KMS-11 (cell line): ENCODE measurements at regions not wholly inside any gene's neighbourhood (a gene's known extent, or its start where the extent isn't known, plus 50 kb on each side); places are given as distances from the start of the nearest gene placed in this dataset.

Experiments
- H2AFZ ChIP-seq: fragments of 200-600 bp; sonication (generic); 2 replicates; pipeline ENCODE4 v1.6.1; 2016; ENCODE audit warnings: antibody characterized with exemption, mixed run types, low read depth
- H3K27ac ChIP-seq: fragments of 200-600 bp; sonication (generic); 2 replicates; pipeline ENCODE4 v1.6.1; 2016; ENCODE audit warnings: mild to moderate bottlenecking, mixed run types
- H3K27me3 ChIP-seq: fragments of 200-600 bp; sonication (generic); 2 replicates; pipeline ENCODE4 v1.6.1; 2017; ENCODE audit warnings: mild to moderate bottlenecking, low read depth, mixed run types, moderate library complexity; ENCODE audit not compliant: insufficient read depth
- H3K36me3 ChIP-seq: fragments of 200-600 bp; sonication (generic); 2 replicates; pipeline ENCODE4 v1.6.1; 2017; ENCODE audit warnings: mild to moderate bottlenecking, mixed run types; ENCODE audit not compliant: insufficient read depth
- H3K4me1 ChIP-seq: fragments of 200-600 bp; sonication (generic); 2 replicates; pipeline ENCODE4 v1.6.1; 2016; ENCODE audit warnings: mild to moderate bottlenecking, low read depth, mixed run types; ENCODE audit not compliant: poor library complexity, severe bottlenecking
- H3K4me2 ChIP-seq: fragments of 200-600 bp; sonication (generic); 2 replicates; pipeline ENCODE4 v1.7.0; 2016; ENCODE audit warnings: mild to moderate bottlenecking, mixed run types
- H3K4me3 ChIP-seq: fragments of 200-600 bp; sonication (generic); IDR thresholded peaks from 2 replicates; pipeline ENCODE4 v1.6.1; 2017; ENCODE audit warnings: low read depth, low read length, mixed read lengths; ENCODE audit not compliant: insufficient read depth
- H3K79me2 ChIP-seq: fragments of 200-600 bp; sonication (generic); 2 replicates; pipeline ENCODE4 v1.6.1; 2016; ENCODE audit warnings: low read depth, mixed run types; ENCODE audit not compliant: insufficient read depth
- H3K9ac ChIP-seq: fragments of 200-600 bp; sonication (generic); 2 replicates; pipeline ENCODE4 v1.6.1; 2016; ENCODE audit warnings: mild to moderate bottlenecking, mixed run types
- H4K20me1 ChIP-seq: fragments of 200-600 bp; sonication (generic); 2 replicates; pipeline ENCODE4 v1.6.1; 2016; ENCODE audit warnings: mild to moderate bottlenecking, mixed run types; ENCODE audit not compliant: insufficient read depth
- CTCF ChIP-seq: fragments of 200-600 bp; sonication (generic); conservative IDR thresholded peaks from 2 replicates; pipeline ENCODE4 v1.6.1; 2017; ENCODE audit warnings: low read depth, mild to moderate bottlenecking, antibody characterized with exemption, low read length, moderate library complexity, mixed read lengths

GRCh38 chr1:208423526-208423925 is 179.3 kb upstream of the PLXNA2 start:
- no peak overlapping the region for H3K4me3 ChIP-seq
- no peaks in the 10 kb centered on the region for H3K36me3 ChIP-seq
- no peaks in the 10 kb centered on the region for H3K79me2 ChIP-seq
- H3K9ac ChIP-seq = no peak overlapping the region
- H2AFZ ChIP-seq = no peak overlapping the region
- H3K27ac ChIP-seq = no peak overlapping the region
- H3K4me2 ChIP-seq = no peak overlapping the region
- no peaks in the 10 kb centered on the region for H4K20me1 ChIP-seq
- no peaks in the 10 kb centered on the region for H3K27me3 ChIP-seq
- TF ChIP-seq CTCF = no peak
- peaks cover 13% of the 10 kb centered on the region for H3K4me1 ChIP-seq

- no peaks in the 10 kb centered on the region for H4K20me1 ChIP-seq
- no peak overlapping the region for H3K4me2 ChIP-seq
- no peak for TF ChIP-seq CTCF
- H3K79me2 ChIP-seq = no peaks in the 10 kb centered on the region
- H3K27ac ChIP-seq = no peak overlapping the region
- H3K36me3 ChIP-seq = no peaks in the 10 kb centered on the region
- H3K4me3 ChIP-seq = no peak overlapping the region
- H3K9ac ChIP-seq = no peak overlapping the region
- H3K4me1 ChIP-seq = no peaks in the 10 kb centered on the region
- H3K27me3 ChIP-seq = no peaks in the 10 kb centered on the region
- no peak overlapping the region for H2AFZ ChIP-seq
Observed at GRCh38 chr1:208425096-208425495, 180.9 kb upstream of the PLXNA2 start.

- H3K27ac ChIP-seq = no peak overlapping the region
- no peak overlapping the region for H3K4me3 ChIP-seq
- H3K4me2 ChIP-seq = no peak overlapping the region
- no peaks in the 10 kb centered on the region for H3K79me2 ChIP-seq
- no peaks in the 10 kb centered on the region for H3K36me3 ChIP-seq
- TF ChIP-seq CTCF = no peak
- H2AFZ ChIP-seq = no peak overlapping the region
- H4K20me1 ChIP-seq = no peaks in the 10 kb centered on the region
- H3K4me1 ChIP-seq = no peaks in the 10 kb centered on the region
- H3K27me3 ChIP-seq = no peaks in the 10 kb centered on the region
- H3K9ac ChIP-seq = no peak overlapping the region
Observed at GRCh38 chr1:208430220-208430619, 186.0 kb upstream of the PLXNA2 start.

- Histone ChIP-seq H3K27me3 (no peaks in the 10 kb centered on the region), H3K4me2 (no peak overlapping the region), H2AFZ (no peak overlapping the region), H3K4me1 (no peaks in the 10 kb centered on the region), H3K9ac (no peak overlapping the region), H3K27ac (no peak overlapping the region), H3K4me3 (no peak overlapping the region), H4K20me1 (no peaks in the 10 kb centered on the region), H3K36me3 (no peaks in the 10 kb centered on the region), H3K79me2 (no peaks in the 10 kb centered on the region)
- no peak for TF ChIP-seq CTCF
Observed at GRCh38 chr1:208431721-208432120, 187.5 kb upstream of the PLXNA2 start.

- Histone ChIP-seq H3K27ac (no peak overlapping the region), H3K27me3 (no peaks in the 10 kb centered on the region), H3K36me3 (no peaks in the 10 kb centered on the region), H3K4me1 (peaks cover 4% of the 10 kb centered on the region), H2AFZ (no peak overlapping the region), H3K4me3 (no peak overlapping the region), H4K20me1 (no peaks in the 10 kb centered on the region), H3K4me2 (no peak overlapping the region), H3K9ac (no peak overlapping the region), H3K79me2 (no peaks in the 10 kb centered on the region)
- no peak for TF ChIP-seq CTCF
Observed at GRCh38 chr1:208432346-208432745, 188.2 kb upstream of the PLXNA2 start.
